Colonic mucosa (tissue), 4 donors: ENCODE measurements at regions not wholly inside any gene's neighbourhood (a gene's known extent, or its start where the extent isn't known, plus 50 kb on each side); places are given as distances from the start of the nearest gene placed in this dataset.
"Not testable (repeated sequence)": the region's sequence is repeated elsewhere in the genome, so short reads cannot be mapped to it uniquely, and the experiment has no call there.

Source experiments
- DNase-seq: peaks from one replicate; pipeline ENCODE4 v3.0.0-alpha.2; 2020
- H3K27ac ChIP-seq: fragments of 200-600 bp; one replicate; pipeline ENCODE4 v1.8.0; 2021
- H3K27me3 ChIP-seq: fragments of 200-600 bp; one replicate; pipeline ENCODE4 v1.8.0; 2021
- H3K36me3 ChIP-seq: fragments of 200-600 bp; one replicate; pipeline ENCODE4 v1.8.0; 2021
- H3K4me1 ChIP-seq: fragments of 200-600 bp; one replicate; pipeline ENCODE4 v1.8.0; 2021; ENCODE audit warnings: mild to moderate bottlenecking
- H3K4me3 ChIP-seq: fragments of 200-600 bp; one replicate; pipeline ENCODE4 v1.8.0; 2021
- H3K9ac ChIP-seq, 2 donors: one replicate each; pipeline ENCODE4 v1.7.0; 2013; ENCODE audit warnings: control low read depth in 2 of 2, low read depth in 2 of 2, low read length in 2 of 2
- H3K9me3 ChIP-seq: fragments of 200-600 bp; one replicate; pipeline ENCODE4 v1.8.0; 2021
- CTCF ChIP-seq: fragments of 200-600 bp; IDR thresholded peaks from one replicate; pipeline ENCODE4 v1.8.0; 2022; ENCODE audit warnings: antibody characterized with exemption, mild to moderate bottlenecking
- intact Hi-C: fragments of 100-400 bp; cut with DNase I; formaldehyde crosslinking; loops from one replicate; pipeline ENCODE4 v1.14.1; 2022
- donor health status: healthy.
- donor health status: DM: no; HTN: no; CAD: no.
- donor health status: DM: no; HTN: no; CAD: no.

- Histone ChIP-seq H3K36me3 (no peaks in the 10 kb centered on the region), H3K4me3 (no peak overlapping the region), H3K27me3 (no peaks in the 10 kb centered on the region), H3K9me3 (no peaks in the 10 kb centered on the region), H3K9ac (no peak overlapping the region), H3K27ac (no peak overlapping the region), H3K4me1 (no peaks in the 10 kb centered on the region)
- intact Hi-C loops, result no loop called here
- no peak for DNase-seq
- TF ChIP-seq CTCF, result no peak
Observed at GRCh38 chr10:131556061-131556896, 244.8 kb upstream of the TCERG1L start.

GRCh38 chr10:131556897-131557495 lies 245.5 kb upstream of the TCERG1L start:
- H3K27ac ChIP-seq, result no peak overlapping the region
- TF ChIP-seq CTCF, result no peak
- no peak for DNase-seq

GRCh38 chr10:131557956-131558355 lies 246.4 kb upstream of the TCERG1L start:
- intact Hi-C loops, H3K4me1 ChIP-seq, H3K36me3 ChIP-seq, H3K4me3 ChIP-seq, H3K27ac ChIP-seq, DNase-seq, H3K9ac ChIP-seq, H3K9me3 ChIP-seq, H3K27me3 ChIP-seq: not testable (repeated sequence)

More at GRCh38 chr10:131556897-131557495, 245.5 kb upstream of the TCERG1L start:
- Histone ChIP-seq H3K4me3 (no peak overlapping the region), H3K9me3 (no peaks in the 10 kb centered on the region), H3K9ac (no peak overlapping the region), H3K27me3 (no peaks in the 10 kb centered on the region), H3K4me1 (no peaks in the 10 kb centered on the region), H3K36me3 (no peaks in the 10 kb centered on the region)
- intact Hi-C loops, result no loop called here

GRCh38 chr10:131559450-131559911 lies 248.0 kb upstream of the TCERG1L start:
- DNase-seq, result no peak
- Histone ChIP-seq H3K4me1 (no peaks in the 10 kb centered on the region), H3K9ac (no peak overlapping the region), H3K9me3 (no peaks in the 10 kb centered on the region), H3K4me3 (no peak overlapping the region), H3K36me3 (no peaks in the 10 kb centered on the region), H3K27ac (no peak overlapping the region), H3K27me3 (no peaks in the 10 kb centered on the region)
- TF ChIP-seq CTCF, result no peak
- intact Hi-C loops, result no loop called here

GRCh38 chr10:131560166-131560565 lies 248.6 kb upstream of the TCERG1L start:
- Histone ChIP-seq H3K9ac (no peak overlapping the region), H3K36me3 (no peaks in the 10 kb centered on the region), H3K27me3 (no peaks in the 10 kb centered on the region), H3K9me3 (no peaks in the 10 kb centered on the region), H3K4me1 (no peaks in the 10 kb centered on the region), H3K4me3 (no peak overlapping the region), H3K27ac (no peak overlapping the region)
- DNase-seq, result no peak
- intact Hi-C loops, result no loop called here
- TF ChIP-seq CTCF, result no peak
